ENCODE measurements at regions not wholly inside any gene's neighbourhood (a gene's known extent, or its start where the extent isn't known, plus 50 kb on each side); places are given as distances from the start of the nearest gene placed in this dataset.

DNA sequence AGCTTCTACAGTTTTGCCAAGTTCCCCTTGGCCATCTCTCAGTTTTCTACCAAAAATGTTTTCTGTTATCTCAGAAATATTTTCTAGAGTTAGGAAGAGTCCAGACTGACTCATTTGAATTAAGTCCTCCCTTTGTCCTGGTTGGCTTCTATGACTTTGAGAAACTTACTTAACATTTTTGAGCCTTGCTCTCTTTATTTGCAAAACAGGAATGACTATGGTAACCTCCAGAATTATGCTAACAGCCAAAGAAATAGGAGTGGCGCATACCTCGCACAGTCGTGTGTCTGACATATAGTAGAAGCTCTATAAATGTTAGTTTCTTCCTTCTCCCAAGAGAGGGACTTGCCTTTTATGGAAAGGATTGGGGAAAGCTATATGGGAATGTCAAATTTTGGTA is 841.1 kb downstream of the TSN start:
- no peak overlapping the region for H2BK12ac ChIP-seq (ENCODE audit: low read length)
- no peak overlapping the region for H3K27ac ChIP-seq (replicated peaks; ENCODE audit: low read length)
- no CpG with 5 or more reads among the region's 3 CpGs for WGBS, 2 donors (ENCODE audit: extremely low coverage in 2 of 2, insufficient read length in 2 of 2, insufficient replicate concordance in 1 of 2)
- no peak overlapping the region for H2AK5ac ChIP-seq (ENCODE audit: low read depth, low read length)
- no peaks in the 10 kb centered on the region for H3K4me1 ChIP-seq (ENCODE audit: control insufficient read depth in 2 of 2, insufficient read depth in 1 of 2, low read depth in 1 of 2, low read length in 2 of 2)
- H2BK120ac ChIP-seq (ENCODE audit: low read depth, low read length): no peak overlapping the region
- no peaks in the 10 kb centered on the region for H3K27me3 ChIP-seq (ENCODE audit: control insufficient read depth in 3 of 3, insufficient read depth in 3 of 3, low read depth in 1 of 3, low read length in 3 of 3)
- H3K4me2 ChIP-seq (ENCODE audit: insufficient read depth, low read length, poor library complexity, severe bottlenecking): no peak overlapping the region
- no peak for DNase-seq (ENCODE audit: low spot score)
- H2BK5ac ChIP-seq (ENCODE audit: low read length): no peak overlapping the region
- H3K18ac ChIP-seq (ENCODE audit: low read length): no peak overlapping the region
- no peak overlapping the region for H3K14ac ChIP-seq (ENCODE audit: low read length)
- H4K91ac ChIP-seq (ENCODE audit: low read depth, low read length, poor library complexity): no peak overlapping the region
- H2BK15ac ChIP-seq (ENCODE audit: low read length): no peak overlapping the region
- H3K36me3 ChIP-seq (replicated peaks in 1 of 2; ENCODE audit: control insufficient read depth in 2 of 2, insufficient read depth in 2 of 2, low read length in 2 of 2): no peaks in the 10 kb centered on the region
- H3K79me1 ChIP-seq (ENCODE audit: low read depth, low read length): no peaks in the 10 kb centered on the region
- H4K8ac ChIP-seq (ENCODE audit: low read depth, low read length): no peak overlapping the region
- H3K4ac ChIP-seq (ENCODE audit: low read length): no peak overlapping the region
- H2AFZ ChIP-seq (ENCODE audit: low read length): no peak overlapping the region
- no peak overlapping the region for H3K9ac ChIP-seq (ENCODE audit: low read depth, low read length, poor library complexity)
- H3K9me3 ChIP-seq (replicated peaks in 1 of 2; ENCODE audit: control insufficient read depth in 2 of 2, insufficient read depth in 1 of 2, low read depth in 1 of 2, low read length in 2 of 2): no peaks in the 10 kb centered on the region
- H3K23ac ChIP-seq (ENCODE audit: low read depth, low read length, poor library complexity): no peak overlapping the region
- no peak overlapping the region for H3K4me3 ChIP-seq (ENCODE audit: low read length in 2 of 2)

DNA sequence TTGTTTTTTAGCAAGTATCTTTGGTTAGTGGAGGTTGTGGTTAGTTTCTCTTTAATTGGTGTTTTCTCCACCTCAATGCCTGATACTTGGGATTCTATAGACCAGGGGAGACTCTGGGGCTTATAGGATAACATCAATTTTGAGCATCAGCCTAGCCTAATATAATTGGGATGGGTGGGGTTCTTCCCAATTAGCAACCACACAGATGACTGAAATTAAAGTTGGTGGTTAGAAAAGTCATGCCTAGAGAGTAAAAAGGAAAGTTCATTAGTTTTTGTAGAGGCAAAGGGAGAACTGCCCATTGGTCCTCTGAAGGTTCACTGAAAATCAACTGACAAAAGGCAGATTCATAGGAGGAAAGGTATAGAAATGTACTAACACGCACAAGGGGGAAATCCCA is 843.3 kb downstream of the TSN start:
- DNase-seq (ENCODE audit: low spot score): no peak
- Histone ChIP-seq H3K9ac (ENCODE audit: low read depth, low read length, poor library complexity) (no peak overlapping the region), H3K14ac (ENCODE audit: low read length) (no peak overlapping the region), H4K8ac (ENCODE audit: low read depth, low read length) (no peak overlapping the region), H3K9me3 (replicated peaks in 1 of 2; ENCODE audit: control insufficient read depth in 2 of 2, insufficient read depth in 1 of 2, low read depth in 1 of 2, low read length in 2 of 2) (no peaks in the 10 kb centered on the region), H2BK12ac (ENCODE audit: low read length) (no peak overlapping the region), H3K4me2 (ENCODE audit: insufficient read depth, low read length, poor library complexity, severe bottlenecking) (no peak overlapping the region), H2BK15ac (ENCODE audit: low read length) (no peak overlapping the region), H3K27me3 (ENCODE audit: control insufficient read depth in 3 of 3, insufficient read depth in 3 of 3, low read depth in 1 of 3, low read length in 3 of 3) (no peaks in the 10 kb centered on the region), H3K4me3 (ENCODE audit: low read length in 2 of 2) (no peak overlapping the region), H2BK5ac (ENCODE audit: low read length) (no peak overlapping the region), H3K4me1 (ENCODE audit: control insufficient read depth in 2 of 2, insufficient read depth in 1 of 2, low read depth in 1 of 2, low read length in 2 of 2) (no peaks in the 10 kb centered on the region), H2AFZ (ENCODE audit: low read length) (no peak overlapping the region), H3K18ac (ENCODE audit: low read length) (no peak overlapping the region), H2AK5ac (ENCODE audit: low read depth, low read length) (no peak overlapping the region), H3K27ac (replicated peaks; ENCODE audit: low read length) (no peak overlapping the region), H3K79me1 (ENCODE audit: low read depth, low read length) (no peaks in the 10 kb centered on the region), H3K36me3 (replicated peaks in 1 of 2; ENCODE audit: control insufficient read depth in 2 of 2, insufficient read depth in 2 of 2, low read length in 2 of 2) (no peaks in the 10 kb centered on the region), H3K4ac (ENCODE audit: low read length) (no peak overlapping the region), H3K23ac (ENCODE audit: low read depth, low read length, poor library complexity) (no peak overlapping the region), H2BK120ac (ENCODE audit: low read depth, low read length) (no peak overlapping the region), H4K91ac (ENCODE audit: low read depth, low read length, poor library complexity) (no peak overlapping the region)
- no CpG with 5 or more reads among the region's 1 CpG for WGBS, 2 donors (ENCODE audit: extremely low coverage in 2 of 2, insufficient read length in 2 of 2, insufficient replicate concordance in 1 of 2)

DNA sequence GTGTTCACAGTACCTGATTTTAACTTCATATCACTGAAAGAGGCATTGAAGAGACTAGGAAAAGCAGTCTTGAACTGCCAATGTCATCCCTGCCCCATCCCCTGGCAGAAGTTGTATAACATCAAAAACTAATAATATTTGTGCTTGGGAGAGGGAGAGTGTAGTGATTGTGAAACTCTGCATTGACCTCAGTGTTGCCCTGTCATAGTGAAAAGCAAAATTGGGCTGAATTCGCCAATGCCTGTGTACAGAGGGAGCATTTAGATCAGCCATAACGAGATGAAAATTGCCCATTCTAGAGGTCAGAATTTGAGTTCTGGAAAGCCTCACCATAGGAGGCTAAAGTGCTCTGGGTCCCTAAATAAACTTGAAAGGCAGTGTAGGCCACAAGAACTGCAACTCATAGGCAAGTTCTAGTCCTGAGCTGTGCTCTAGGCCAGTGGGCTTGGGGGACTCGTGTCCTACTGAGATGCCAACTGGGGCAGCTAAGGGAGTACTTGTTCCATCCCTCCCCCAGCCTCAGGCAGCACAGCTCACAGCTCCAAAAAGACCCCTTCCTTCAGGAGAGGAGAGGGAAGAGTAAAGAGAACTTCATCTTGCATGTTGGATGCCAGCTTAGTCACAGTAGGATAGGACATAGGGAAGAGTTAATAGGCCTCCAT is 855.6 kb downstream of the TSN start:
- WGBS, 2 donors (ENCODE audit: extremely low coverage in 2 of 2, insufficient read length in 2 of 2, insufficient replicate concordance in 1 of 2): no CpG with 5 or more reads among the region's 3 CpGs
- no peak overlapping the region for H2AK5ac ChIP-seq (ENCODE audit: low read depth, low read length)

DNA sequence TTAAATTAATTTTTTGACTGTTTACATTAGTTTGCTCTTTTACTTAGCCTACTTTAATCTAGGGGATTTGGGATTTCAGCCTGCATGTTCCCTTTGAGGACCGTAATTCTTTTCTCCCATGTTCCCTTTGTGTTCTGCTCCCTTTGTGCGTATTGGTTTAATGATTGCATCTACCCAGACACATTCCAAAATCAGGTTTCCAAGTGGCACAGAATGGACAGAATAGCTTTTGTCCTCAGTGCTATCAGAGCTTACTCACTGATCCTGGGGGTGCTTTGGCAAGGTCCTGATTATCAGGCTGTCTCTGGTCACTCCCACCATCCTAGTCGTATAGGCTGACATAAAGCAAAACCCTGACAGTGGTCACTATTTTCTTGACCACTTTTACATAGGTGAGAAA is 867.5 kb downstream of the TSN start:
- Histone ChIP-seq H3K18ac (ENCODE audit: low read length) (no peak overlapping the region), H4K8ac (ENCODE audit: low read depth, low read length) (no peak overlapping the region), H3K79me1 (ENCODE audit: low read depth, low read length) (no peaks in the 10 kb centered on the region), H2BK120ac (ENCODE audit: low read depth, low read length) (no peak overlapping the region), H3K23ac (ENCODE audit: low read depth, low read length, poor library complexity) (no peak overlapping the region), H3K14ac (ENCODE audit: low read length) (no peak overlapping the region), H2AFZ (ENCODE audit: low read length) (no peak overlapping the region), H3K27me3 (ENCODE audit: control insufficient read depth in 3 of 3, insufficient read depth in 3 of 3, low read depth in 1 of 3, low read length in 3 of 3) (no peaks in the 10 kb centered on the region), H3K9ac (ENCODE audit: low read depth, low read length, poor library complexity) (no peak overlapping the region), H3K4me1 (ENCODE audit: control insufficient read depth in 2 of 2, insufficient read depth in 1 of 2, low read depth in 1 of 2, low read length in 2 of 2) (no peaks in the 10 kb centered on the region), H2BK5ac (ENCODE audit: low read length) (no peak overlapping the region), H3K9me3 (replicated peaks in 1 of 2; ENCODE audit: control insufficient read depth in 2 of 2, insufficient read depth in 1 of 2, low read depth in 1 of 2, low read length in 2 of 2) (peaks cover 0 to 3% of the 10 kb centered on the region in 2 donors), H3K4me3 (ENCODE audit: low read length in 2 of 2) (no peak overlapping the region), H2BK15ac (ENCODE audit: low read length) (no peak overlapping the region), H2BK12ac (ENCODE audit: low read length) (no peak overlapping the region), H2AK5ac (ENCODE audit: low read depth, low read length) (no peak overlapping the region), H3K36me3 (replicated peaks in 1 of 2; ENCODE audit: control insufficient read depth in 2 of 2, insufficient read depth in 2 of 2, low read length in 2 of 2) (no peaks in the 10 kb centered on the region), H3K4me2 (ENCODE audit: insufficient read depth, low read length, poor library complexity, severe bottlenecking) (no peak overlapping the region), H3K27ac (replicated peaks; ENCODE audit: low read length) (no peak overlapping the region), H3K4ac (ENCODE audit: low read length) (no peak overlapping the region), H4K91ac (ENCODE audit: low read depth, low read length, poor library complexity) (no peak overlapping the region)
- no CpG with 5 or more reads among the region's 3 CpGs for WGBS, 2 donors (ENCODE audit: extremely low coverage in 2 of 2, insufficient read length in 2 of 2, insufficient replicate concordance in 1 of 2)
- DNase-seq (ENCODE audit: low spot score): peak; percentile 59

More for the DNA sequence above, 855.6 kb downstream of the TSN start:
- Histone ChIP-seq H3K27me3 (ENCODE audit: control insufficient read depth in 3 of 3, insufficient read depth in 3 of 3, low read depth in 1 of 3, low read length in 3 of 3) (no peaks in the 10 kb centered on the region), H2BK5ac (ENCODE audit: low read length) (no peak overlapping the region), H3K14ac (ENCODE audit: low read length) (no peak overlapping the region), H3K4me3 (ENCODE audit: low read length in 2 of 2) (no peak overlapping the region), H3K27ac (replicated peaks; ENCODE audit: low read length) (no peak overlapping the region), H3K4me1 (ENCODE audit: control insufficient read depth in 2 of 2, insufficient read depth in 1 of 2, low read depth in 1 of 2, low read length in 2 of 2) (no peaks in the 10 kb centered on the region), H3K4me2 (ENCODE audit: insufficient read depth, low read length, poor library complexity, severe bottlenecking) (no peak overlapping the region), H4K8ac (ENCODE audit: low read depth, low read length) (no peak overlapping the region), H2BK12ac (ENCODE audit: low read length) (no peak overlapping the region), H3K23ac (ENCODE audit: low read depth, low read length, poor library complexity) (no peak overlapping the region), H2AFZ (ENCODE audit: low read length) (no peak overlapping the region), H4K91ac (ENCODE audit: low read depth, low read length, poor library complexity) (no peak overlapping the region), H3K18ac (ENCODE audit: low read length) (no peak overlapping the region), H3K9me3 (replicated peaks in 1 of 2; ENCODE audit: control insufficient read depth in 2 of 2, insufficient read depth in 1 of 2, low read depth in 1 of 2, low read length in 2 of 2) (no peaks in the 10 kb centered on the region), H2BK120ac (ENCODE audit: low read depth, low read length) (no peak overlapping the region), H3K4ac (ENCODE audit: low read length) (no peak overlapping the region), H2BK15ac (ENCODE audit: low read length) (no peak overlapping the region), H3K9ac (ENCODE audit: low read depth, low read length, poor library complexity) (no peak overlapping the region), H3K36me3 (replicated peaks in 1 of 2; ENCODE audit: control insufficient read depth in 2 of 2, insufficient read depth in 2 of 2, low read length in 2 of 2) (no peaks in the 10 kb centered on the region), H3K79me1 (ENCODE audit: low read depth, low read length) (no peaks in the 10 kb centered on the region)
- no peak for DNase-seq (ENCODE audit: low spot score)

Measured in neuronal stem cell (in vitro differentiated cells).